NK-92 treated with Interleukin-12 subunit alpha and Interleukin-12 subunit beta, amount 100 ng/mL, for 24 hours (cell line): ENCODE measurements at regions not wholly inside any gene's neighbourhood (a gene's known extent, or its start where the extent isn't known, plus 50 kb on each side); places are given as distances from the start of the nearest gene placed in this dataset.

Experiments used
- DNase-seq: peaks from one replicate; lab custom pipeline; 2025; lab: John Stamatoyannopoulos, UW

GRCh38 chr15:95497634-95498033 is 832.9 kb upstream of the NR2F2 start:
- DNase-seq: no peak

- DNase-seq: no peak
Measured at GRCh38 chr15:95498961-95499360, 831.5 kb upstream of the NR2F2 start.

GRCh38 chr15:95499397-95499796 is 831.1 kb upstream of the NR2F2 start:
- no peak for DNase-seq

GRCh38 chr15:95501865-95502264 is 828.6 kb upstream of the NR2F2 start:
- no peak for DNase-seq

GRCh38 chr15:95503107-95503506 is 827.4 kb upstream of the NR2F2 start:
- DNase-seq: no peak

GRCh38 chr15:95503640-95504225 is 826.8 kb upstream of the NR2F2 start:
- DNase-seq: no peak

- DNase-seq: no peak
Measured at GRCh38 chr15:95511671-95512070, 818.8 kb upstream of the NR2F2 start.

- no peak for DNase-seq
Measured at GRCh38 chr15:95512906-95513305, 817.6 kb upstream of the NR2F2 start.

GRCh38 chr15:95519887-95520286 is 810.6 kb upstream of the NR2F2 start:
- no peak for DNase-seq

- no peak for DNase-seq
Measured at GRCh38 chr15:95520511-95520910, 810.0 kb upstream of the NR2F2 start.

- no peak for DNase-seq
Measured at GRCh38 chr15:95520922-95521321, 809.6 kb upstream of the NR2F2 start.

GRCh38 chr15:95522533-95522932 is 808.0 kb upstream of the NR2F2 start:
- no peak for DNase-seq

GRCh38 chr15:95528920-95529319 is 801.6 kb upstream of the NR2F2 start:
- DNase-seq: no peak

GRCh38 chr15:95536638-95537037 is 793.9 kb upstream of the NR2F2 start:
- DNase-seq: no peak

GRCh38 chr15:95538693-95539092 is 791.8 kb upstream of the NR2F2 start:
- DNase-seq: no peak

- no peak for DNase-seq
Measured at GRCh38 chr15:95541301-95541700, 789.2 kb upstream of the NR2F2 start.

- no peak for DNase-seq
Measured at GRCh38 chr15:95549168-95549738, 781.2 kb upstream of the NR2F2 start.

- DNase-seq: no peak
Measured at GRCh38 chr15:95550702-95551101, 779.8 kb upstream of the NR2F2 start.

- no peak for DNase-seq
Measured at GRCh38 chr15:95556225-95556624, 774.3 kb upstream of the NR2F2 start.

- DNase-seq: no peak
Measured at GRCh38 chr15:95556866-95557225, 773.7 kb upstream of the NR2F2 start.

- DNase-seq: no peak
Measured at GRCh38 chr15:95557226-95558046, 773.1 kb upstream of the NR2F2 start.

- no peak for DNase-seq
Measured at GRCh38 chr15:95558131-95558530, 772.4 kb upstream of the NR2F2 start.

GRCh38 chr15:95558916-95559315 is 771.6 kb upstream of the NR2F2 start:
- no peak for DNase-seq
